H9 (cell line): ENCODE measurements at regions not wholly inside any gene's neighbourhood (a gene's known extent, or its start where the extent isn't known, plus 50 kb on each side); places are given as distances from the start of the nearest gene placed in this dataset.

Source experiments
- DNase-seq: peaks from one replicate; pipeline ENCODE4 v3.0.0-alpha.2; 2017
- H2AFZ ChIP-seq: one replicate; pipeline ENCODE4 v1.6.1; 2013; ENCODE audit warnings: mild to moderate bottlenecking, low read length, control low read depth, moderate library complexity
- H2AK5ac ChIP-seq: 2 replicates; pipeline ENCODE4 v1.6.1; 2013; ENCODE audit warnings: low read length, control low read depth, mixed read lengths; ENCODE audit not compliant: insufficient read length
- H2BK120ac ChIP-seq: one replicate; pipeline ENCODE4 v1.6.1; 2013; ENCODE audit warnings: low read depth, mild to moderate bottlenecking, low read length, control low read depth, inconsistent platforms; ENCODE audit not compliant: poor library complexity, severe bottlenecking
- H2BK12ac ChIP-seq: 2 replicates; pipeline ENCODE4 v1.6.1; 2013; ENCODE audit warnings: low read length, control low read depth, mixed read lengths, low read depth; ENCODE audit not compliant: insufficient read length
- H2BK15ac ChIP-seq: 2 replicates; pipeline ENCODE4 v1.6.1; 2013; ENCODE audit warnings: low read depth, low read length, control low read depth
- H2BK20ac ChIP-seq: one replicate; pipeline ENCODE4 v1.6.1; 2013; ENCODE audit warnings: low read depth, mild to moderate bottlenecking, low read length, control low read depth, inconsistent platforms; ENCODE audit not compliant: poor library complexity, severe bottlenecking
- H2BK5ac ChIP-seq: 2 replicates; pipeline ENCODE4 v1.6.1; 2013; ENCODE audit warnings: low read length, control low read depth, mixed read lengths; ENCODE audit not compliant: insufficient read length
- H3K14ac ChIP-seq: 2 replicates; pipeline ENCODE4 v1.6.1; 2013; ENCODE audit warnings: low read length, control low read depth; ENCODE audit not compliant: insufficient read depth
- H3K18ac ChIP-seq: 2 replicates; pipeline ENCODE4 v1.6.1; 2013; ENCODE audit warnings: low read depth, mild to moderate bottlenecking, mixed read lengths, low read length, control low read depth; ENCODE audit not compliant: insufficient read length
- H3K23ac ChIP-seq: 2 replicates; pipeline ENCODE4 v1.6.1; 2013; ENCODE audit warnings: low read length, control low read depth, mixed read lengths, low read depth; ENCODE audit not compliant: insufficient read length
- H3K23me2 ChIP-seq: 2 replicates; pipeline ENCODE4 v1.6.1; 2013; ENCODE audit warnings: low read depth, mild to moderate bottlenecking, mixed read lengths, low read length, control low read depth; ENCODE audit not compliant: insufficient read length, poor library complexity, severe bottlenecking
- H3K27ac ChIP-seq: 2 replicates; pipeline ENCODE4 v1.5.1; 2013; ENCODE audit warnings: low read length, control low read depth, mixed read lengths, low read depth; ENCODE audit not compliant: insufficient read length
- H3K27me3 ChIP-seq: 2 replicates; pipeline ENCODE4 v1.6.1; 2013; ENCODE audit warnings: low read length, control low read depth, inconsistent platforms; ENCODE audit not compliant: insufficient read depth
- H3K4ac ChIP-seq: 2 replicates; pipeline ENCODE4 v1.6.1; 2013; ENCODE audit warnings: low read depth, mild to moderate bottlenecking, control low read depth, inconsistent platforms, low read length, moderate library complexity
- H3K4me1 ChIP-seq: 2 replicates; pipeline ENCODE4 v1.6.1; 2013; ENCODE audit warnings: low read length, control low read depth, inconsistent platforms; ENCODE audit not compliant: insufficient read depth
- H3K4me2 ChIP-seq: 2 replicates; pipeline ENCODE4 v1.6.1; 2013; ENCODE audit warnings: low read length, control low read depth, mixed read lengths; ENCODE audit not compliant: insufficient read length, insufficient read depth
- H3K56ac ChIP-seq: 2 replicates; pipeline ENCODE4 v1.6.1; 2013; ENCODE audit warnings: low read depth, mild to moderate bottlenecking, mixed read lengths, low read length, control low read depth; ENCODE audit not compliant: insufficient read length
- H3K79me1 ChIP-seq: 2 replicates; pipeline ENCODE4 v1.6.1; 2013; ENCODE audit warnings: low read depth, mild to moderate bottlenecking, moderate library complexity, low read length, control low read depth, inconsistent platforms; ENCODE audit not compliant: insufficient read depth, poor library complexity, severe bottlenecking
- H3K79me2 ChIP-seq: 2 replicates; pipeline ENCODE4 v1.6.1; 2013; ENCODE audit warnings: low read length, control low read depth, inconsistent platforms; ENCODE audit not compliant: insufficient read depth
- H3K9ac ChIP-seq: 2 replicates; pipeline ENCODE4 v1.6.1; 2013; ENCODE audit warnings: low read length, control low read depth, mixed read lengths; ENCODE audit not compliant: insufficient read length; ENCODE audit errors: extremely low read depth
- H3K9me3 ChIP-seq: one replicate; pipeline ENCODE4 v1.6.1; 2013; ENCODE audit warnings: low read depth, low read length, inconsistent platforms; ENCODE audit not compliant: control insufficient read depth
- H3T11ph ChIP-seq: one replicate; pipeline ENCODE4 v1.6.1; 2013; ENCODE audit warnings: mild to moderate bottlenecking, low read length, control low read depth, inconsistent platforms
- H4K20me1 ChIP-seq: one replicate; pipeline ENCODE4 v1.6.1; 2013; ENCODE audit not compliant: control insufficient read depth, insufficient read length, insufficient read depth
- H4K5ac ChIP-seq: 2 replicates; pipeline ENCODE4 v1.6.1; 2013; ENCODE audit warnings: low read depth, mild to moderate bottlenecking, mixed read lengths, low read length, control low read depth; ENCODE audit not compliant: insufficient read length
- H4K8ac ChIP-seq: replicated peaks from 2 replicates; pipeline ENCODE4 v1.6.1; 2013; ENCODE audit warnings: low read length, control low read depth, mixed read lengths, low read depth; ENCODE audit not compliant: insufficient read length
- H4K91ac ChIP-seq: 2 replicates; pipeline ENCODE4 v1.6.1; 2013; ENCODE audit warnings: low read depth, mild to moderate bottlenecking, moderate library complexity, mixed read lengths, low read length, control low read depth; ENCODE audit not compliant: insufficient read length
- H3K27ac Mint-ChIP-seq, 3 experiments: 2 replicates in 2 of 3; 3 replicates in 1 of 3; pipeline ENCODE4 v1.8.0; 2020 to 2021; ENCODE audit warnings: mixed read lengths in 3 of 3, mild to moderate bottlenecking in 1 of 3, moderate library complexity in 1 of 3
- H3K27me3 Mint-ChIP-seq: 2 replicates; pipeline ENCODE4 v1.8.0; 2021; ENCODE audit warnings: low read depth, mild to moderate bottlenecking, moderate library complexity, mixed read lengths
- H3K36me3 Mint-ChIP-seq, 3 experiments: 2 replicates in 2 of 3; 3 replicates in 1 of 3; pipeline ENCODE4 v1.8.0; 2020 to 2021; ENCODE audit warnings: low read depth in 3 of 3, mixed read lengths in 3 of 3; ENCODE audit not compliant: insufficient read depth in 1 of 3
- H3K4me1 Mint-ChIP-seq, 2 experiments: 2 replicates each; pipeline ENCODE4 v1.8.0; 2020; ENCODE audit warnings: mixed read lengths in 2 of 2
- H3K4me3 Mint-ChIP-seq, 2 experiments: 2 replicates in 1 of 2; 3 replicates in 1 of 2; pipeline ENCODE4 v1.8.0; 2020 to 2021; ENCODE audit warnings: mild to moderate bottlenecking in 2 of 2, mixed read lengths in 2 of 2, moderate library complexity in 1 of 2
- H3K9me3 Mint-ChIP-seq, 2 experiments: 2 replicates in 1 of 2; 3 replicates in 1 of 2; pipeline ENCODE4 v1.8.0; 2020; ENCODE audit warnings: mild to moderate bottlenecking in 2 of 2, mixed read lengths in 2 of 2, moderate library complexity in 1 of 2
- CTCF ChIP-seq: fragments of 200-600 bp; sonication (generic); conservative IDR thresholded peaks from 3 replicates; pipeline ENCODE4 v1.8.0; 2021; ENCODE audit warnings: antibody characterized with exemption, mild to moderate bottlenecking
- WGBS: extraction: QIAGEN DNeasy Blood & Tissue Kit; methylation state at CpG from one replicate; pipeline ENCODE4 v1.1.7; 2013; ENCODE audit warnings: missing lambda C conversion rate, low lambda C conversion rate, mixed read lengths; ENCODE audit not compliant: insufficient read length; ENCODE audit errors: extremely low coverage; 5-methylcytosine and 5-hydroxymethylcytosine counted together

- WGBS: no CpG with 5 or more reads among the region's 4 CpGs
- H3K23ac ChIP-seq: no peak overlapping the region
- no peak overlapping the region for H3K4me2 ChIP-seq
- no peak overlapping the region for H3K27ac ChIP-seq
- no peaks in the 10 kb centered on the region for H3K23me2 ChIP-seq
- no peak overlapping the region for H3T11ph ChIP-seq
- H2BK12ac ChIP-seq: no peak overlapping the region
- H3K56ac ChIP-seq: no peak overlapping the region
- H3K79me1 ChIP-seq: no peaks in the 10 kb centered on the region
- H4K20me1 ChIP-seq: no peaks in the 10 kb centered on the region
- Mint-ChIP-seq H3K27ac (no peak overlapping the region), H3K9me3 (no peaks in the 10 kb centered on the region), H3K4me1 (peaks cover 7 to 9% of the 10 kb centered on the region in 2 experiments), H3K27me3 (no peaks in the 10 kb centered on the region; the same call in 1 of the 2 replicates), H3K36me3 (no peaks in the 10 kb centered on the region), H3K4me3 (no peak overlapping the region)
- H3K79me2 ChIP-seq: no peaks in the 10 kb centered on the region
- no peak overlapping the region for H2BK15ac ChIP-seq
- H2BK120ac ChIP-seq: no peak overlapping the region
- no peak overlapping the region for H2BK5ac ChIP-seq
- no peaks in the 10 kb centered on the region for H3K4me1 ChIP-seq
- H2AFZ ChIP-seq: no peak overlapping the region
- H2AK5ac ChIP-seq: no peak overlapping the region
- H3K27me3 ChIP-seq: no peaks in the 10 kb centered on the region
- no peak overlapping the region for H2BK20ac ChIP-seq
- no peak overlapping the region for H4K5ac ChIP-seq
- no peak overlapping the region for H3K9ac ChIP-seq
- H3K9me3 ChIP-seq: no peaks in the 10 kb centered on the region
- TF ChIP-seq CTCF: no peak
- H4K8ac ChIP-seq: no peak overlapping the region
- no peak overlapping the region for H3K14ac ChIP-seq
- no peak overlapping the region for H4K91ac ChIP-seq
- H3K4ac ChIP-seq: no peak overlapping the region
- no peak overlapping the region for H3K18ac ChIP-seq
- DNase-seq: no peak
Measured at GRCh38 chr1:199936441-199936840, 91.1 kb upstream of the NR5A2 start.
